DND-41 (cell line): ENCODE measurements at regions not wholly inside any gene's neighbourhood (a gene's known extent, or its start where the extent isn't known, plus 50 kb on each side); places are given as distances from the start of the nearest gene placed in this dataset.

Experiments used
- CTCF ChIP-seq: IDR thresholded peaks from 2 replicates; pipeline ENCODE4 v1.5.1; 2012; ENCODE audit warnings: borderline replicate concordance, low read length, moderate library complexity, mild to moderate bottlenecking; ENCODE audit not compliant: poor library complexity, severe bottlenecking; ENCODE audit errors: extremely low read depth
- EZH2 ChIP-seq: IDR thresholded peaks from 3 replicates; pipeline ENCODE4 v1.6.1; 2012; ENCODE audit warnings: borderline replicate concordance, low read depth, mild to moderate bottlenecking, moderate library complexity, low read length, inconsistent platforms; ENCODE audit not compliant: severe bottlenecking

- TF ChIP-seq EZH2 (no peak), CTCF (no peak)
Observed at GRCh38 chr6:139825935-139826374, 451.5 kb upstream of the CITED2 start.
